ENCODE measurements at regions not wholly inside any gene's neighbourhood (a gene's known extent, or its start where the extent isn't known, plus 50 kb on each side); places are given as distances from the start of the nearest gene placed in this dataset.
"Not testable (repeated sequence)": the region's sequence is repeated elsewhere in the genome, so short reads cannot be mapped to it uniquely, and the experiment has no call there.

- no peak overlapping the region for H3K4me3 ChIP-seq (ENCODE audit: extremely low read depth, insufficient read depth, low read length, poor library complexity, severe bottlenecking)
- H3K27ac ChIP-seq (ENCODE audit: low read depth, low read length, severe bottlenecking): no peak overlapping the region
- H3K4me1 ChIP-seq (ENCODE audit: control insufficient read depth, insufficient read depth, low read length, poor library complexity, severe bottlenecking): peaks cover 24% of the 10 kb centered on the region
- H3K36me3 ChIP-seq (ENCODE audit: control insufficient read depth, insufficient read depth, low read length): no peaks in the 10 kb centered on the region
- 87 to 88% methylated on average over 6 of the region's 10 CpGs for WGBS, 2 experiments (ENCODE audit: insufficient coverage in 2 of 2)
- no peaks in the 10 kb centered on the region for H3K9me3 ChIP-seq (ENCODE audit: control insufficient read depth, low read length)
Measured at GRCh38 chr6:15909290-15910070, 219.4 kb upstream of the MYLIP start.

- H3K36me3 ChIP-seq (ENCODE audit: control insufficient read depth, insufficient read depth, low read length): no peaks in the 10 kb centered on the region
- H3K27ac ChIP-seq (ENCODE audit: low read depth, low read length, severe bottlenecking): no peak overlapping the region
- 94% methylated on average over 4 of the region's 5 CpGs for WGBS, 2 experiments (ENCODE audit: insufficient coverage in 2 of 2)
- peaks cover 24% of the 10 kb centered on the region for H3K4me1 ChIP-seq (ENCODE audit: control insufficient read depth, insufficient read depth, low read length, poor library complexity, severe bottlenecking)
- no peaks in the 10 kb centered on the region for H3K9me3 ChIP-seq (ENCODE audit: control insufficient read depth, low read length)
- H3K4me3 ChIP-seq (ENCODE audit: extremely low read depth, insufficient read depth, low read length, poor library complexity, severe bottlenecking): no peak overlapping the region
Measured at GRCh38 chr6:15908871-15909270, 220.0 kb upstream of the MYLIP start.

GRCh38 chr6:15907914-15908518 lies 220.9 kb upstream of the MYLIP start:
- Histone ChIP-seq H3K4me3 (ENCODE audit: extremely low read depth, insufficient read depth, low read length, poor library complexity, severe bottlenecking) (no peak overlapping the region), H3K9me3 (ENCODE audit: control insufficient read depth, low read length) (peaks cover 6% of the 10 kb centered on the region), H3K36me3 (ENCODE audit: control insufficient read depth, insufficient read depth, low read length) (no peaks in the 10 kb centered on the region), H3K4me1 (ENCODE audit: control insufficient read depth, insufficient read depth, low read length, poor library complexity, severe bottlenecking) (peaks cover 24% of the 10 kb centered on the region), H3K27ac (ENCODE audit: low read depth, low read length, severe bottlenecking) (no peak overlapping the region)
- WGBS, 2 experiments (ENCODE audit: insufficient coverage in 2 of 2): 88 to 98% methylated on average over 8 of the region's 11 CpGs

GRCh38 chr6:15907220-15907913 lies 221.5 kb upstream of the MYLIP start:
- 87 to 93% methylated on average over 3 to 4 of the region's 7 CpGs for WGBS, 2 experiments (ENCODE audit: insufficient coverage in 2 of 2)
- H3K27ac ChIP-seq (ENCODE audit: low read depth, low read length, severe bottlenecking): not testable (repeated sequence)

DNA sequence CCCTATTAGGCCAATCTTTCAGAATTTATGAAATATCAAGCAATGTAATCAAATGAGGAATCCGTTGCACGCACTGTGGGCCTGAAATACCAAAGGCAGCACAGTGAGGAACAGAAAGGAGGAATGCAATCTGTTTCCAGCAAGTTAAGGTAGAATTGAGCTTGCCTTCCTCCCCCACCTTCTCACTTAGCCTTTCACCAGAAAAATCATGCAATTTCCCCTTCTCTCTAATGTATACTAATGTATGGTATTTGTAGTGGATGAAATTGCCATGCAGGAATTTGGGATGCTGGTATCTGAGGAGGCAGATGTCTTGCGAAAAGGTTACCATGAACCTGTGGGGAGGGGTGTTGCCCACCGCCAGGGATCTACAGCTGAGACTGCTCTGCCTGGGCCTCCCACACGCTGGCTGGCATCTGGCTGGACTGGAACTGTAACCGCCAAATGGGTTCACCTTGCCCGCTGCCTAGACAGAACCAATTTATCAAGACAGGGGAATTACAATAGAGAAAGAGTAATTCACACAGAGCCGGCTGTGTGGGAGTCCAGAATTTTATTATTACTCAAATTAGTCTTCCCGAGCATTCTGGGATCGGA lies 222.4 kb upstream of the MYLIP start:
- H3K4me3 ChIP-seq (ENCODE audit: extremely low read depth, insufficient read depth, low read length, poor library complexity, severe bottlenecking): no peak overlapping the region
- no peak overlapping the region for H3K27ac ChIP-seq (ENCODE audit: low read depth, low read length, severe bottlenecking)
- H3K4me1 ChIP-seq (ENCODE audit: control insufficient read depth, insufficient read depth, low read length, poor library complexity, severe bottlenecking): peaks cover 16% of the 10 kb centered on the region
- H3K36me3 ChIP-seq (ENCODE audit: control insufficient read depth, insufficient read depth, low read length): no peaks in the 10 kb centered on the region
- 90 to 95% methylated on average over 4 to 9 of the region's 10 CpGs for WGBS, 2 experiments (ENCODE audit: insufficient coverage in 2 of 2)
- peaks cover 10% of the 10 kb centered on the region for H3K9me3 ChIP-seq (ENCODE audit: control insufficient read depth, low read length)

More at GRCh38 chr6:15907220-15907913, 221.5 kb upstream of the MYLIP start:
- H3K9me3 ChIP-seq (ENCODE audit: control insufficient read depth, low read length); H3K36me3 ChIP-seq (ENCODE audit: control insufficient read depth, insufficient read depth, low read length); H3K4me3 ChIP-seq (ENCODE audit: extremely low read depth, insufficient read depth, low read length, poor library complexity, severe bottlenecking): not testable (repeated sequence)
- H3K4me1 ChIP-seq (ENCODE audit: control insufficient read depth, insufficient read depth, low read length, poor library complexity, severe bottlenecking): peaks cover 22% of the 10 kb centered on the region

- Histone ChIP-seq H3K4me1 (ENCODE audit: control insufficient read depth, insufficient read depth, low read length, poor library complexity, severe bottlenecking) (peaks cover 16% of the 10 kb centered on the region), H3K27ac (ENCODE audit: low read depth, low read length, severe bottlenecking) (no peak overlapping the region), H3K36me3 (ENCODE audit: control insufficient read depth, insufficient read depth, low read length) (no peaks in the 10 kb centered on the region), H3K9me3 (ENCODE audit: control insufficient read depth, low read length) (peaks cover 10% of the 10 kb centered on the region), H3K4me3 (ENCODE audit: extremely low read depth, insufficient read depth, low read length, poor library complexity, severe bottlenecking) (no peak overlapping the region)
- 82 to 90% methylated on average over 4 of the region's 8 CpGs for WGBS, 2 experiments (ENCODE audit: insufficient coverage in 2 of 2)
Measured at GRCh38 chr6:15905488-15906419, 223.1 kb upstream of the MYLIP start.

- H3K27ac ChIP-seq (ENCODE audit: low read depth, low read length, severe bottlenecking): no peak overlapping the region
- 49 to 56% methylated on average over 2 of the region's 6 CpGs for WGBS, 2 experiments (ENCODE audit: insufficient coverage in 2 of 2)
Measured at GRCh38 chr6:15904651-15905376, 224.1 kb upstream of the MYLIP start.

GRCh38 chr6:15901141-15902115 lies 227.5 kb upstream of the MYLIP start:
- Histone ChIP-seq H3K36me3 (ENCODE audit: control insufficient read depth, insufficient read depth, low read length) (no peaks in the 10 kb centered on the region), H3K4me1 (ENCODE audit: control insufficient read depth, insufficient read depth, low read length, poor library complexity, severe bottlenecking) (peaks cover 18% of the 10 kb centered on the region), H3K9me3 (ENCODE audit: control insufficient read depth, low read length) (peaks cover 10% of the 10 kb centered on the region), H3K27ac (ENCODE audit: low read depth, low read length, severe bottlenecking) (no peak overlapping the region), H3K4me3 (ENCODE audit: extremely low read depth, insufficient read depth, low read length, poor library complexity, severe bottlenecking) (no peak overlapping the region)
- WGBS, 2 experiments (ENCODE audit: insufficient coverage in 2 of 2): 82 to 86% methylated on average over 11 to 13 of the region's 13 CpGs

More at GRCh38 chr6:15904651-15905376, 224.1 kb upstream of the MYLIP start:
- Histone ChIP-seq H3K4me3 (ENCODE audit: extremely low read depth, insufficient read depth, low read length, poor library complexity, severe bottlenecking) (no peak overlapping the region), H3K36me3 (ENCODE audit: control insufficient read depth, insufficient read depth, low read length) (no peaks in the 10 kb centered on the region), H3K4me1 (ENCODE audit: control insufficient read depth, insufficient read depth, low read length, poor library complexity, severe bottlenecking) (peaks cover 16% of the 10 kb centered on the region), H3K9me3 (ENCODE audit: control insufficient read depth, low read length) (peaks cover 10% of the 10 kb centered on the region)

- Histone ChIP-seq H3K27ac (ENCODE audit: low read depth, low read length, severe bottlenecking) (no peak overlapping the region), H3K4me3 (ENCODE audit: extremely low read depth, insufficient read depth, low read length, poor library complexity, severe bottlenecking) (no peak overlapping the region), H3K9me3 (ENCODE audit: control insufficient read depth, low read length) (peaks cover 14% of the 10 kb centered on the region), H3K4me1 (ENCODE audit: control insufficient read depth, insufficient read depth, low read length, poor library complexity, severe bottlenecking) (peaks cover 4% of the 10 kb centered on the region), H3K36me3 (ENCODE audit: control insufficient read depth, insufficient read depth, low read length) (no peaks in the 10 kb centered on the region)
- 0% methylated on average over 1 of the region's 1 CpG for WGBS, 2 experiments (ENCODE audit: insufficient coverage in 2 of 2)
Measured at GRCh38 chr6:15898693-15899092, 230.2 kb upstream of the MYLIP start.

Measured in mesodermal cell (in vitro differentiated cells).